GM21529 (cell line): ENCODE measurements at regions not wholly inside any gene's neighbourhood (a gene's known extent, or its start where the extent isn't known, plus 50 kb on each side); places are given as distances from the start of the nearest gene placed in this dataset.

Experiments used
- ATAC-seq: cut with Tn5 transposase; IDR thresholded peaks from one replicate; pipeline ENCODE4 v1.9.1; 2021; ENCODE audit not compliant: unreplicated experiment

GRCh38 chr1:170310014-170310405 lies 164.3 kb downstream of the NTMT2 start:
- ATAC-seq, result no peak

DNA sequence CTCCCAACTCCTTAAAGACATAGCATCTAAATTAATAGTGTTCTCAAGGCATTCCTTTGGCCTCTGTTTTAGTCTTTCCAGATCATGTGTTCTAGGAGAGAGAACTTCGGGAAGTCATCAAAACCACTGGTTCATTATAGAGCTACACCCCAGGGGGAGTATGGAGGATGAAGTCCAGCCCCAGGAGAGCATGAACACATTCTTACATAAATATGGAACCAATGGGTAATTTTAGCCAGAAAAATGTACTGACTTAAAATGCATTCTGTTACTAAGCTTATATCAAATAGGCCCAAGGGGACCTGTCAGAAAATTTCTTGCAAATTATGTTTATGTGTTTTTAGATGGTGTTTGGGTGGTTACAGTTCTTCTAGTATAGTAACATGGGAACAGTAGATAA lies 165.2 kb downstream of the NTMT2 start:
- ATAC-seq, result no peak

GRCh38 chr1:170313306-170313705 lies 167.5 kb downstream of the NTMT2 start:
- no peak for ATAC-seq

- ATAC-seq, result no peak
Measured at GRCh38 chr1:170316270-170316669, 170.5 kb downstream of the NTMT2 start.

DNA sequence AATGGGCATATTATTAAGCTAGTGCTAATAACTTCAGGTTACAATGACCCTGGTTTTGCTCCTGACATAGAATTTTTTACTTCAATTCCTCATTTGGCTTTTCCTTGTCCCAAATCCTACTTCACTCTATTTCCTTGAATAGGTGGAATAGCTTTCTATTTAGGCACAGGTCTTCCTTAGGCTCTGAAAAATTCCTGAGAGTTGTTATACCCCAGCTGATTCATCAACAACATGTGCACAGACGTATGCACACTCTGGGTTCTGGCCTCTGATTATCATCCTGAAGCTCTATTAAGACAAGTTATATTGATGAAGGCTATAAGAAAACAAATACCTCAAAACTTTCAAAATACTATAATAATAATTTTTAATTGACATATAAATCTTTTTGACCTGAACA lies 172.4 kb downstream of the NTMT2 start:
- ATAC-seq, result no peak

GRCh38 chr1:170318736-170319135 lies 173.0 kb downstream of the NTMT2 start:
- ATAC-seq, result no peak

DNA sequence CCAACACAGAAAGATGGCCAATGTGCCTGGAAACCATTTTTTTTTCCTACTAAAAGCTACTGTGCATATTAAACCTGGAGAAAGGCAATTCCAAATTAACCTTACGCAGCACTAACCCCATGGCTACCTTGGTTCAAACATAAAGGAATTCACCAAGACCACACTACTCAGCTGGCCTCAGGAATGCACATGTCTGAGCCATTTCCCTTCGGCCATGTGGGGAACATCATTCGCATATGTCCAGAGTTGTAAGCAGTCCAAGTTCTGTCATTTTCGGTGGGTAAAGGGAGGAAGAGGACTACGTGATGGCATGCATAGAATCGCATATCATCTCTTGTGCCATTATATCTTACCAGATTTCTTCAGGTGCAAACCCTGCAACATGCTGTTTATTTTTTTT lies 175.4 kb downstream of the NTMT2 start:
- ATAC-seq, result no peak

GRCh38 chr1:170326186-170326585 lies 180.4 kb downstream of the NTMT2 start:
- no peak for ATAC-seq

GRCh38 chr1:170332801-170333200 lies 187.0 kb downstream of the NTMT2 start:
- ATAC-seq, result no peak

- ATAC-seq, result no peak
Measured at GRCh38 chr1:170337413-170337994, 191.7 kb downstream of the NTMT2 start.

DNA sequence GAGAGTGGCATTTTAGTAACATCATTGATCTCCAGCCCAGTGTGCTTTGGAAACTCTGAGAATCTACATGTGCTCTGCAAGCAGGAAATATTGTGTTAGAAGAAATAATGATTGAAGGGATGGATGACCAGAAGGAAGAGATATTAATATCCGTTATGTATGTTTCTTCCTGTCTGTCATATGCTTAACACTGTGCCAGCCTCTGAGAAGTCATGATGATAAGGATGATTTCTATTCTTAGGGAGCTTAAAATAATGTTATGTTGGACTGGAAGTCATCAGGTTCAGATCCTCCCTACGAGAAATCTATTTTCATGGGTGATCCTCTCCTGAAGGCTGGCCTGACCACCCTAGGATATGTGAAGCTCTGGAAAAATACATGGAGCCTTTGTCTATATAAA lies 192.4 kb upstream of the GORAB start:
- ATAC-seq, result no peak

GRCh38 chr1:170340308-170340707 lies 191.7 kb upstream of the GORAB start:
- ATAC-seq, result no peak

DNA sequence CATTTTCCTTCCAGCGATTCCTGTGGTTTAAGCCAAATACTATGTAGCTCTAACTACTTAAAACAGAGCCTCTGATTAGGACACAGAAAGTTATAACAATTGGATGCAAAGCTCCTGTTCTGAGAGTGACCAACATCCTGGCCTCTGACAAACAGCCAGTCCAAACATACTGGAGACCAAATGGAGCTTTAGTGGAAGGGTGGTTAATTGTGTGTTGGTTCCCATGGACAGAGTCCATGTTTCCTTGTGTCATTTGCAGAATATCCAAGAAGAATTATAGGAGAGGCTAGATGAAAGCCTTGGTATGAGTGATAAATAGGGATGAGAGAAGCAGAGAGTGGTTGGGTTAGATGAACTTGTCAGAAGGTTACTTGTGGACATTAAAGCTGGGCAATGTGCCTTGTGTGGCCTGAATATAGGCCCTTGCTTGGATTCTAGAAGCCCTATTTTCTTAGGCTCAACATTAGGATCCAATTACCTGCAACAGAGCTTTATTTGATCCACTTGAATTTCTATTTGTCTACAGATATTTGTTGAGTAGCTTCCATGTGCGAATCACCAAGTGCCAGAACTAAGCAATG lies 180.5 kb upstream of the GORAB start:
- no peak for ATAC-seq

DNA sequence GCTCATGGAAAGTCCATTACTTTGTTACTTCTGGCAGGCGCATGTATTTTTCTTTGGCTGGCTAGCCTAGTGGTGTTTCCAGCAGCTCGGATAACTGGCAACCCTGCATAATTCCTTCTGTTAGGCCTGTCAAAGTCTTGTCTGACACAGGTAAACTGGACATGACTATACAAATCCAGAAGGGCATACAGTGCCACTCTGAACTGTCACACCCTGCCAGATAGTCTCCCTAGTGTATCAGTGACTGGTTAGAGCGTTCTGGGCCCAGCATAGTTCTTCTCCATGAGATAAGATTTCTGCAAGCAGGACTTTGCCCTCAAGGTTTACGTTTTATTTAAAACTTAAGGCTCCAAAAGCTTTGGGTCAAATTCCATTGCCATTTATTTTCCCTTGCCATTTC lies 177.7 kb upstream of the GORAB start:
- ATAC-seq, result no peak

- ATAC-seq, result peak; percentile 44
Measured at GRCh38 chr1:170354690-170355089, 177.3 kb upstream of the GORAB start.

DNA sequence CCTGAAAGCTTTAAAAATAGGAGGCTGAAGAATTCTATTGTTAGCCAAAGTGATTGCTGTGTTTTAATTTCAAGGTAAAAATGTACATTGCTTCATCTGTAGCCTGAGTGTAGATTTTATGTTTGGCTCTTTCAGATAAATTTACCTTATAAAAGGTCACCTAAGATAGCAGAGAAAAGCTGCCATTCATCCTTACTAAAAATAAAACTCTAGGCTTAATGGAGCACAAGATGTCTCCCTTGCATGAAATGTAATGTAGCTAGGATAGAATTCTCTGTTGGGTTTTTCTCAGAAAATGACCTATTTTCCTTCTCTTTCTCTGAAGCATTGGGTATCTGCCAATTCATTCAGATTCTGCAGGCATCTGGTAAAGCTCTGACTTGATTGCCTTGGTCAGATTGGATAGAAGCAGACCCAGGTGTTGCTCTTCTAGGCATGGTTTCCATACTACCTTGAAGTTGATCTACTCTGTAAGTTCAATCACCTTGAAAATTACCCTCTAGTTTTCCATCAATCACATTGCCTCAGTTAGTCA lies 176.6 kb upstream of the GORAB start:
- ATAC-seq, result no peak

- ATAC-seq, result peak; percentile 70
Measured at GRCh38 chr1:170356585-170356984, 175.4 kb upstream of the GORAB start.

GRCh38 chr1:170357750-170358149 lies 174.2 kb upstream of the GORAB start:
- ATAC-seq, result no peak

- no peak for ATAC-seq
Measured at GRCh38 chr1:170360601-170361000, 171.4 kb upstream of the GORAB start.

GRCh38 chr1:170365331-170365730 lies 166.6 kb upstream of the GORAB start:
- ATAC-seq, result no peak

DNA sequence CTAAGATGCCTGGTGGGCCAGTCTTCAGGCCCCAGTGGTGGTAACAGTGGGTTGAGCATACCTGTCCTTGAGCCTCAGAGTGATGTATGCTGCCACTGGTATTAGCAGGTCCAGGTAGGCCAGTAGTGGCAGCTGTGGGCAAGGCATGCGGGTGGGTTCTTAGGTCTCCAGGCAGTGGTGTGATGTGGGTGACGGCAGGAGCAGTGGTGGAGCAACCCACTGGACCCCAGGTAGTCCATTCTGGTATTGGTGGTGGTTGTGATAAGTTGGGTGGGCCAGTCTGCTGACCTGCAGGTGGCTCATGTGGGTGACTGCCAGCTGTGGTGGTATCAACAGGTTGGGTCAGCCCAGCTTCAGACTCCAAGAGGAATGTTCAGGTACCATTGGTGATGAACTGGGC lies 165.0 kb upstream of the GORAB start:
- ATAC-seq, result no peak

GRCh38 chr1:170367615-170368014 lies 164.4 kb upstream of the GORAB start:
- no peak for ATAC-seq

- no peak for ATAC-seq
Measured at GRCh38 chr1:170369000-170369399, 163.0 kb upstream of the GORAB start.
